ENCODE measurements at regions not wholly inside any gene's neighbourhood (a gene's known extent, or its start where the extent isn't known, plus 50 kb on each side); places are given as distances from the start of the nearest gene placed in this dataset.

GRCh38 chrX:138925330-138925729 lies 213.8 kb upstream of the FGF13 start:
- TF ChIP-seq CTCF (IDR thresholded peaks at IDR 0.05; ENCODE audit: insufficient read depth, low read length) (no peak), POLR2AphosphoS5 (IDR thresholded peaks at IDR 0.05; ENCODE audit: low read depth) (no peak), GABPA (IDR thresholded peaks at IDR 0.05; ENCODE audit: low read depth) (no peak), SPI1 (IDR thresholded peaks at IDR 0.05; ENCODE audit: borderline replicate concordance, low read depth) (no peak), REST (IDR thresholded peaks at IDR 0.05; ENCODE audit: insufficient replicate concordance, low read depth) (no peak)

Measured in HL-60 (cell line).